GM10266 (cell line): ENCODE measurements at regions not wholly inside any gene's neighbourhood (a gene's known extent, or its start where the extent isn't known, plus 50 kb on each side); places are given as distances from the start of the nearest gene placed in this dataset.

Experiments
- DNase-seq: peaks from one replicate; pipeline ENCODE4 v3.0.0; 2012; ENCODE audit errors: extremely low spot score
- TF ChIP-seq, protein P1 (sequence below): IDR thresholded peaks from 2 replicates; pipeline ENCODE4 v1.5.1; 2012; ENCODE audit warnings: mild to moderate bottlenecking, low read depth; ENCODE audit not compliant: control insufficient read depth, insufficient read depth; ENCODE audit errors: missing control alignments

DNA sequence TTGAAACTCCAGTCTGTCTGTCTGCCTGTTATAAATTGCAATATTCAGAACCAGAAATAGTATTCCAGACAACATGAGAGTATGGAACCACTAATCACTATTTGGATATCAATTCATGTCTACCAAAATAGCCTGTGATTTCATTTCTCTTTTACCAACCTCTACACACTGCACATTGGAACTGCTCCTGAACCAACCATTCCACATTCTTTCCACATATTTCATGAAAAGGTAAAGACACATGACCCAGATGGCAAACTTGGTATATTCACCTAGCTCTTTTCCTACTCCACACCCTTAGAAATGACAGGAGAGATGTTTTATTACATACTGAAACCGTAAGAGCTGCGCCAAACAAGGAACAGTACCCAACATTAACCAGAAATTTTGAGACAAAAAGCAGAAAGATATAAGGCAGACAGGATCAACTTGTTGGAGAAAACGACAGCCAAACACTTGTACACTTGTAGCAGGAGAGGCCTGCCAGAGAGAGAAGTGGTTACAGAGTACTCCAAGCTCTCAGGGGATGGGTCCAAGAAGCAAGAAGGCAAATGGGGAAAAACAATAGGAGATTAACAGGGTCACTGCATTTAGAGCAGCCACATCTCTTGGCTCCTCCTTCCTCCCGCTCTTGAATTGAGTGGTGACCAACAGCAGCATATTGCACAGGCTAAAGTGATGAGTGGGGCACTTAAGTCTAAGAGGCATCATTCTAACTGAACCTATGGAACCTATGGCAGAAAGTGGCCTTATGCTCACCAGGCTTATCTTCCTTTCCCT is 148.7 kb downstream of the SETD4 start:
- no peak for DNase-seq
- TF ChIP-seq, protein P1, sequence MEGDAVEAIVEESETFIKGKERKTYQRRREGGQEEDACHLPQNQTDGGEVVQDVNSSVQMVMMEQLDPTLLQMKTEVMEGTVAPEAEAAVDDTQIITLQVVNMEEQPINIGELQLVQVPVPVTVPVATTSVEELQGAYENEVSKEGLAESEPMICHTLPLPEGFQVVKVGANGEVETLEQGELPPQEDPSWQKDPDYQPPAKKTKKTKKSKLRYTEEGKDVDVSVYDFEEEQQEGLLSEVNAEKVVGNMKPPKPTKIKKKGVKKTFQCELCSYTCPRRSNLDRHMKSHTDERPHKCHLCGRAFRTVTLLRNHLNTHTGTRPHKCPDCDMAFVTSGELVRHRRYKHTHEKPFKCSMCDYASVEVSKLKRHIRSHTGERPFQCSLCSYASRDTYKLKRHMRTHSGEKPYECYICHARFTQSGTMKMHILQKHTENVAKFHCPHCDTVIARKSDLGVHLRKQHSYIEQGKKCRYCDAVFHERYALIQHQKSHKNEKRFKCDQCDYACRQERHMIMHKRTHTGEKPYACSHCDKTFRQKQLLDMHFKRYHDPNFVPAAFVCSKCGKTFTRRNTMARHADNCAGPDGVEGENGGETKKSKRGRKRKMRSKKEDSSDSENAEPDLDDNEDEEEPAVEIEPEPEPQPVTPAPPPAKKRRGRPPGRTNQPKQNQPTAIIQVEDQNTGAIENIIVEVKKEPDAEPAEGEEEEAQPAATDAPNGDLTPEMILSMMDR: no peak

DNA sequence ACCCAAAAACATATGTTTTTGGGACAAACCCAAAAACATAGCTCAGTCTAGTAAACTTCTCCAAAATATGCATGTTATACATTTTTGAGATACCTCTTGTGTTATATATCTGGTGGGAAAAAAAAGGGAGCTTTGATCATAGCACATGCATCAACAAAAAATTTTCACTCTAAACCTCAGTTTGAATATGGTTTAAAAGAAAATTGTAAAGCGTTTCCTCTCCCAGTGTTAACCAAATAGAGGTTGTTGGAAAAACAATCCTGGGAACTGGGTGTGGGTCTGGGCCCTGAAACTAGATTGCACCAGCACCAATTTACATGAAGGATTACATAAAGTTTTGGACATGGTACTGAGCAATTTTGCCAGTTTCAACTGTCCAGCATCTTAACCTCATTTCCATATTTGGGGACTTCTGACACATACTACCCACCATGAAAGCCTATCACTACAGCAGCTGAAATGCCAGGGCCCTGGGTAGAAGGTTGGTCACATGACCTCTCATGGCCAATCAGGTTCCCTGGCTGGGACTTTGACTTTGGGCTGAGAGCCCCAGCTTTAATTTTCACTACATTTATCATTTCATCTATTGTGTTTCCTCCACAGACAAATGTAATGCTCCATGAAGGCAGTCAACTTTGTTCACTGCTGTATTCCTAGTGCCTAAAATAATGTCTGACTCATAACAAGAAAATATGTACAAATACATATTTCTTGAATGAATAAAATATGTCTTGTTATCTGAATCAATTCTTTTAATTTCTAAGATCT is 150.7 kb downstream of the SETD4 start:
- no peak for DNase-seq

DNA sequence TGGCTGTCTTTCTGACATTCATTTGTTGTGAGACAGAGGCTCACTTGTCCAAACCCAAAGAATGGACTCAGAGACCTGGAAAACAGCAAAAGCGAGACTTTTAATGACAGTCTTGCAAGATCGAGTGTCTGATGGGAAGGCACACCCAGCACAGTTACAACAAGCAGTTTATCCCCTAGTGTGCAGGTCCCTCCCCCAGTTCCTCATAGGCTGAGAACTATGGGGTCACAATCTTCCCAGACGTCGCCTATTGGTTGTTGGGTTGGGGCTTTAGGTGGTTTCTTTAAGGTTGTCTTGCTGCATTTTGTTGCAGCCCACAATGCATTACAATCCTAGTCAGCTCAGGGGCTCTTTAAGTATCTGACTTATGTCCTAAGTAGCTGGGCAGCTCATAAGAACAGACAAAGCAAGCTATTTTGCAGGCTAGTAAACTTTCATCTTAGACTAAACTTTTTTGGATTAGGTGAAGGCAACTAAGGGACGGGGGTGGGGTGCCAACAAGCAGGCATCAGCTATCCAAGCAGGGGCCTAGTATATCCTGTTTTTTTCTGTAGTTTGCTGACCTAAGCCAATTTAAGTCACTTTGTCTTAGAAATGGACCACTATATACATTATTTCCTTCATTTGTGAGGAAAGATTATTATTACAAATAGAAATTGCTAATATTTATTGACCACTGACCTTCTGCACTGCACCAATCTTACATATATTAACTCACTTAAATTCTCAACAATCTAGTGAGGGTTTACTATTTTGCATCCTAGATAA is 151.8 kb downstream of the SETD4 start:
- DNase-seq: no peak
- TF ChIP-seq, protein P1: no peak

More for the DNA sequence above, 150.7 kb downstream of the SETD4 start:
- TF ChIP-seq, protein P1: no peak

DNA sequence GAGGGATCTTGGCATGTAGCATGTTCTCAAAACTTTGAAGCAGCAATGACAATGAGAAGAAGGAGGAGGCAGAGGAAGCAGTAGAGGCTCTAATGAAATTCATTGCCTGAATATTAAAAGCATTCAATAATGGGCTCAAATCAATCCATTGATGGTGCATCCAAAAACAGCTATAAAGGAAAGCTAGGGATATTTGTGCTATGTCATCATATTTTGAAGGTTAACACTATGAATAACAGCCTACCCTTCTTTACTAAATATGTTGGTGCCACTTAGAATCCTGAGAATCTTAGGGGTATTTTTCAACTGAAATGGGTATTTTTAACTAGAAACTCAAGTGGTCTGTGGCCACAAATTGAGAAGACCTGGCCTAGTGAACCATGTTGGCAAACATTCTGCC is 153.7 kb downstream of the SETD4 start:
- DNase-seq: no peak
- TF ChIP-seq, protein P1: no peak

DNA sequence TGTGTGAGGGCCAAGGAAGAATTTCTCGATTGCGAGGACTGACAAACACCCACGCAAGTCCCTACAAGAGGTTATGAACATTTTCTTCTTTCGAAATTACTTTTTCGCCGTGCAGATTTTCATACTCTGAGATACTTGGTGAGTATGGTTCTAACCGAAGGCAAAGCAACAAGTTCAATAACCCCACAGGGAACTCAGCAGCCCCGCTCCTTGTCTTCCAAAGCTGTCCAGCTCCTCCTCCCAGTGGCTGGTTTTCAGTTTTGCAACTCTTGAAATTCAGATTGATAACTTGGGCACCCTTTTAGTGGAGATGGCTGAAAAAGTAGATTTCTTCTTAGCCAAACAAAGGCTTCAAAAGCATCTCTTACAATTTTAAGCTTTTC is 154.4 kb downstream of the SETD4 start:
- no peak for DNase-seq
- TF ChIP-seq, protein P1: no peak

DNA sequence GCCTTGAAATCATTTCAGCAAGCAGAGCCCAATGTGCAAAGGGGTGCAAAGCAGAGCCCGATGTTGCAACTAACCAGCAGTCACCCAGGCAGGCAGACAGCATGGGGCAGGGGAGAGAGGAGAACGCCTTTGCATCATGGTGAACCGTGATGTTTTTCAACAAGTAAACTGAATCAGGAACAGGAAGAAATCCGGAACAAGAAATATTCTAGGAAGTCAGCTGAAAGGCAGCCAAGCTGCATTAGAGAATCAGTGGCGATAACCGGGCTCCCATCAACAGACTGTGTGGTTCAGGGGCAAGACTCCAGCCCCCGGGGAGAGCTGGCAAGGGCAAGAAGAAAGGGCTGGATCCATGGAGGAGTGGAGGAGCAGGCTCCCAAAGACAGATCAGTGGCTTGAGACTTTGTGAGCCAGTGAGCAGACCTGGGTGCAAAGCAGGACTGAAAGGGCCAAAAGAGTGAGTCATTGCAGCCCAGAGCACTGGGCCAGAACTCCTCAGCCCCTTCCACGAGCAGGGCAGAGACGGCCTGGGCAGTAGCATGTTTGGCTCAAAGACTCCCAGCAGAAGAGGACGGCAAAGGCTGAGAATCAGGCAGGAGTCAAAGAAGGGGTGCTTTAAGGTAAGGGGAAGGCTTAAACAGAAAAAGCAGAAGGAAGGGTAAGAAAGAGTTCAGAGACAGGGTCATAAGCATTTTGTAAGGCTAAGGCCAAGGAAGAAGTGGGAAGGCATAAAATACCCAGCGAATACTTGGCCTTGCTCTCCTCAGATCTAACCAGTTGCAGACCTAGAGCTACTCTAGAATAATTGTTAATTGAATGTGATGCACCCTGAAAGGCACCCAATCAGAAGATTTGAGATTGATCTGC is 155.0 kb downstream of the SETD4 start:
- DNase-seq: no peak
- TF ChIP-seq, protein P1: no peak
